Stimulated activated CD8-positive, alpha-beta memory T cell treated with anti-CD3 and anti-CD28 coated beads, Interleukin-2, amount 100 ng/mL, for 1 hour (primary cell): ENCODE measurements at regions not wholly inside any gene's neighbourhood (a gene's known extent, or its start where the extent isn't known, plus 50 kb on each side); places are given as distances from the start of the nearest gene placed in this dataset.

ENCODE experiments used
- DNase-seq, 2 donors: peaks; one replicate each; pipeline ENCODE4 v3.0.0-alpha.2; 2020; ENCODE audit warnings: low read depth in 2 of 2

- no peak for DNase-seq
Observed at GRCh38 chr12:93297536-93297935, 80.2 kb upstream of the NUDT4 start.

GRCh38 chr12:93299262-93299846, 78.4 kb upstream of the NUDT4 start:
- no peak for DNase-seq

GRCh38 chr12:93300611-93301021, 77.1 kb upstream of the NUDT4 start:
- no peak for DNase-seq

- no peak for DNase-seq
Observed at GRCh38 chr12:93302331-93303229, 75.1 kb upstream of the NUDT4 start.

GRCh38 chr12:93306636-93307035, 71.1 kb upstream of the NUDT4 start:
- DNase-seq: no peak

GRCh38 chr12:93308281-93308680, 69.4 kb upstream of the NUDT4 start:
- DNase-seq: no peak

GRCh38 chr12:93311827-93312226, 65.9 kb upstream of the NUDT4 start:
- no peak for DNase-seq

GRCh38 chr12:93314177-93314497, 63.6 kb upstream of the NUDT4 start:
- no peak for DNase-seq

- DNase-seq: no peak
Observed at GRCh38 chr12:93315385-93315906, 62.3 kb upstream of the NUDT4 start.

GRCh38 chr12:93315907-93316622, 61.7 kb upstream of the NUDT4 start:
- no peak for DNase-seq

GRCh38 chr12:93316623-93316971, 61.1 kb upstream of the NUDT4 start:
- DNase-seq: no peak

- DNase-seq: no peak
Observed at GRCh38 chr12:93317227-93317626, 60.5 kb upstream of the NUDT4 start.

GRCh38 chr12:93318720-93319522, 58.8 kb upstream of the NUDT4 start:
- no peak for DNase-seq

- no peak for DNase-seq
Observed at GRCh38 chr12:93319523-93320050, 58.1 kb upstream of the NUDT4 start.

GRCh38 chr12:93322784-93323183, 54.9 kb upstream of the NUDT4 start:
- DNase-seq: no peak

GRCh38 chr12:93323625-93324329, 53.9 kb upstream of the NUDT4 start:
- DNase-seq: no peak

- no peak for DNase-seq
Observed at GRCh38 chr12:93325855-93326254, 51.9 kb upstream of the NUDT4 start.
